WTC11 (cell line): ENCODE measurements at regions not wholly inside any gene's neighbourhood (a gene's known extent, or its start where the extent isn't known, plus 50 kb on each side); places are given as distances from the start of the nearest gene placed in this dataset.

ENCODE experiments used
- CBFB ChIP-seq: sonication (generic); formaldehyde crosslinking; IDR thresholded peaks from 2 replicates; pipeline ENCODE4 v1.8.1; 2022; ENCODE audit warnings: mild to moderate bottlenecking, low read depth, missing genetic modification reagents
- ESRRA ChIP-seq: sonication (generic); formaldehyde crosslinking; IDR thresholded peaks from 2 replicates; pipeline ENCODE4 v1.8.1; 2022; ENCODE audit warnings: mild to moderate bottlenecking, missing genetic modification reagents, borderline replicate concordance
- KAT7 ChIP-seq: sonication (generic); formaldehyde crosslinking; IDR thresholded peaks from 2 replicates; pipeline ENCODE4 v1.8.1; 2023; ENCODE audit warnings: missing genetic modification reagents, mild to moderate bottlenecking, borderline replicate concordance
- NFYB ChIP-seq: sonication (generic); formaldehyde crosslinking; conservative IDR thresholded peaks from 2 replicates; pipeline ENCODE4 v1.8.0; 2022; ENCODE audit warnings: low read depth, missing genetic modification reagents
- SMAD3 ChIP-seq: sonication (generic); formaldehyde crosslinking; IDR thresholded peaks from 2 replicates; pipeline ENCODE4 v1.8.0; 2022; ENCODE audit warnings: missing genetic modification reagents, mild to moderate bottlenecking, borderline replicate concordance
- TEAD4 ChIP-seq: sonication (generic); formaldehyde crosslinking; IDR thresholded peaks from 2 replicates; pipeline ENCODE4 v1.8.0; 2022; ENCODE audit warnings: mild to moderate bottlenecking, missing genetic modification reagents
- ZBTB43 ChIP-seq: sonication (generic); formaldehyde crosslinking; IDR thresholded peaks from 2 replicates; pipeline ENCODE4 v1.8.1; 2023; ENCODE audit warnings: mild to moderate bottlenecking, missing genetic modification reagents
- TF ChIP-seq, protein P1 (sequence below): fragments of 200-600 bp; IDR thresholded peaks from 2 replicates; pipeline ENCODE4 v1.8.0; 2022; ENCODE audit warnings: antibody characterized with exemption
- TF ChIP-seq, protein P2 (sequence below): sonication (generic); formaldehyde crosslinking; IDR thresholded peaks from 2 replicates; pipeline ENCODE4 v1.8.0; 2022; ENCODE audit warnings: mild to moderate bottlenecking, missing genetic modification reagents
- TF ChIP-seq, protein P3 (sequence below): sonication (generic); formaldehyde crosslinking; IDR thresholded peaks from 2 replicates; pipeline ENCODE4 v1.8.1; 2022; ENCODE audit warnings: low read depth, missing genetic modification reagents, borderline replicate concordance

GRCh38 chr6:67394254-67394653 lies 1240.8 kb upstream of the ADGRB3 start:
- TF ChIP-seq, protein P1, sequence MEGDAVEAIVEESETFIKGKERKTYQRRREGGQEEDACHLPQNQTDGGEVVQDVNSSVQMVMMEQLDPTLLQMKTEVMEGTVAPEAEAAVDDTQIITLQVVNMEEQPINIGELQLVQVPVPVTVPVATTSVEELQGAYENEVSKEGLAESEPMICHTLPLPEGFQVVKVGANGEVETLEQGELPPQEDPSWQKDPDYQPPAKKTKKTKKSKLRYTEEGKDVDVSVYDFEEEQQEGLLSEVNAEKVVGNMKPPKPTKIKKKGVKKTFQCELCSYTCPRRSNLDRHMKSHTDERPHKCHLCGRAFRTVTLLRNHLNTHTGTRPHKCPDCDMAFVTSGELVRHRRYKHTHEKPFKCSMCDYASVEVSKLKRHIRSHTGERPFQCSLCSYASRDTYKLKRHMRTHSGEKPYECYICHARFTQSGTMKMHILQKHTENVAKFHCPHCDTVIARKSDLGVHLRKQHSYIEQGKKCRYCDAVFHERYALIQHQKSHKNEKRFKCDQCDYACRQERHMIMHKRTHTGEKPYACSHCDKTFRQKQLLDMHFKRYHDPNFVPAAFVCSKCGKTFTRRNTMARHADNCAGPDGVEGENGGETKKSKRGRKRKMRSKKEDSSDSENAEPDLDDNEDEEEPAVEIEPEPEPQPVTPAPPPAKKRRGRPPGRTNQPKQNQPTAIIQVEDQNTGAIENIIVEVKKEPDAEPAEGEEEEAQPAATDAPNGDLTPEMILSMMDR: no peak
- TF ChIP-seq SMAD3 (CRISPR knock-in tag) (no peak), ESRRA (CRISPR knock-in tag) (no peak), TEAD4 (CRISPR knock-in tag) (no peak), ZBTB43 (CRISPR knock-in tag) (no peak), KAT7 (CRISPR knock-in tag) (no peak), NFYB (CRISPR knock-in tag) (no peak), CBFB (no peak)
- TF ChIP-seq, protein P2, sequence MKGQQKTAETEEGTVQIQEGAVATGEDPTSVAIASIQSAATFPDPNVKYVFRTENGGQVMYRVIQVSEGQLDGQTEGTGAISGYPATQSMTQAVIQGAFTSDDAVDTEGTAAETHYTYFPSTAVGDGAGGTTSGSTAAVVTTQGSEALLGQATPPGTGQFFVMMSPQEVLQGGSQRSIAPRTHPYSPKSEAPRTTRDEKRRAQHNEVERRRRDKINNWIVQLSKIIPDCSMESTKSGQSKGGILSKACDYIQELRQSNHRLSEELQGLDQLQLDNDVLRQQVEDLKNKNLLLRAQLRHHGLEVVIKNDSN (CRISPR knock-in tag): no peak
- TF ChIP-seq, protein P3, sequence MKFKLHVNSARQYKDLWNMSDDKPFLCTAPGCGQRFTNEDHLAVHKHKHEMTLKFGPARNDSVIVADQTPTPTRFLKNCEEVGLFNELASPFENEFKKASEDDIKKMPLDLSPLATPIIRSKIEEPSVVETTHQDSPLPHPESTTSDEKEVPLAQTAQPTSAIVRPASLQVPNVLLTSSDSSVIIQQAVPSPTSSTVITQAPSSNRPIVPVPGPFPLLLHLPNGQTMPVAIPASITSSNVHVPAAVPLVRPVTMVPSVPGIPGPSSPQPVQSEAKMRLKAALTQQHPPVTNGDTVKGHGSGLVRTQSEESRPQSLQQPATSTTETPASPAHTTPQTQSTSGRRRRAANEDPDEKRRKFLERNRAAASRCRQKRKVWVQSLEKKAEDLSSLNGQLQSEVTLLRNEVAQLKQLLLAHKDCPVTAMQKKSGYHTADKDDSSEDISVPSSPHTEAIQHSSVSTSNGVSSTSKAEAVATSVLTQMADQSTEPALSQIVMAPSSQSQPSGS (CRISPR knock-in tag): no peak
